ENCODE measurements at regions not wholly inside any gene's neighbourhood (a gene's known extent, or its start where the extent isn't known, plus 50 kb on each side); places are given as distances from the start of the nearest gene placed in this dataset.

- DNase-seq (ENCODE audit: low read depth): no peak
- in situ Hi-C loops (cut with HindIII; ENCODE audit: low pct_unique_long_range_greater_than_20kb, low sequenced_read_pairs): no loop called here
These were observed 152.7 kb upstream of the PRNP start for GRCh38 chr20:4533368-4534133.

DNA sequence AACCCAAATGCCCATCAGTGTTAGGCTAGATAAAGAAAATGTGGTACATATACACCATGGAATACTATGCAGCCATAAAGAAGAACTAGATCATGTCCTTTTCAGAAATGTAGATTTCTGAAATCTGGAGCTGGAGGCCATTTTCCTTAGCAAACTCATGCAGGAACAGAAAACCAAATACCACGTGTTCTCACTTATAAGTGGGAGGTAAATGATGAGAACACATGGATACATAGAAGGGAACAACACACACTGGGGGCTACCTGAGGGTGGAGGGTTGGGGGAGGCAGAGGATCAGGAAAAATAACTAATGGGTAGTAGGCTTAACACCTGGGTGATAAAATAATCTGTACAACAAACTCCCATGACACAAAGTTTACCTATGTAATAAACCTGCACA, 153.5 kb upstream of the PRNP start:
- in situ Hi-C loops (cut with HindIII; ENCODE audit: low pct_unique_long_range_greater_than_20kb, low sequenced_read_pairs): no loop called here
- DNase-seq (ENCODE audit: low read depth): no peak

DNA sequence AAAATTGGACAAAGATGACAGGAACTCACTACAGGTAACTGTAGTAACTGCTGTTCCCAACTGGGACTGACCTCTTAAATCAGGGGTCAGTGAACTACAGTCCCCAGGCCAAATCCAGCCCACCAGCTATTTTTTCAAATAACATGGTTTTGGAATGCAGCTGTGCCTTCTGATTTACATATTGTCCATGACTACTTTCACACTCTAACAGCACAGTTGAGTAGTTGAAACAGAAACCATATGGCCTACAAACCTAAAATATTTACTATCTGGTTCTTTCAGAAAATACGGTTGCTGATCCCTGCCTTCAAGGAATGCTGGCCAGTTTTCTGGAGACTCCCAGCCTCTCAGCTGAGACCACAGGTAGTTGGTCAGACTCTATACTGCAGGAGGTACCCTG, 161.5 kb upstream of the PRNP start:
- in situ Hi-C loops (cut with HindIII; ENCODE audit: low pct_unique_long_range_greater_than_20kb, low sequenced_read_pairs): no loop called here
- DNase-seq (ENCODE audit: low read depth): no peak

DNA sequence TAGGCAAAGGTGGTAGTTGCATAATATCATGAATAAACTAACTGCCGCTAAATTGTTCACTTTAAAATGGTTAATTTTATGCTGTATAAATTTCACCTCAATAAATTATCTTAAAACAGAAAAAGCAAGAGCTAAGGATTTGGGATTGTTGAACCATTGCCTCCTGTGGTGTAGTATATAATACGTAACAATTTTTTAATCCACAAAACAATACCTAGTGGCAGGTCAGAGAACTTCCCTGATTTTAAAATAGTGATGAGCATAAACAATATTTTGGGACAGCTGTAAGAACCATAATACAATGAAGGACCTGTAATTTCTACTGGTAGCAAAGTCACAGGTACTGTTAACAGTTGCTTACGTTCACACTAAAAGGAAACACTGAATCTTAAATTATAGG, 161.9 kb upstream of the PRNP start:
- no peak for DNase-seq (ENCODE audit: low read depth)
- in situ Hi-C loops (cut with HindIII; ENCODE audit: low pct_unique_long_range_greater_than_20kb, low sequenced_read_pairs): no loop called here

GRCh38 chr20:4522310-4522709, 163.9 kb upstream of the PRNP start:
- in situ Hi-C loops (cut with HindIII; ENCODE audit: low pct_unique_long_range_greater_than_20kb, low sequenced_read_pairs): no loop called here
- DNase-seq (ENCODE audit: low read depth): no peak

DNA sequence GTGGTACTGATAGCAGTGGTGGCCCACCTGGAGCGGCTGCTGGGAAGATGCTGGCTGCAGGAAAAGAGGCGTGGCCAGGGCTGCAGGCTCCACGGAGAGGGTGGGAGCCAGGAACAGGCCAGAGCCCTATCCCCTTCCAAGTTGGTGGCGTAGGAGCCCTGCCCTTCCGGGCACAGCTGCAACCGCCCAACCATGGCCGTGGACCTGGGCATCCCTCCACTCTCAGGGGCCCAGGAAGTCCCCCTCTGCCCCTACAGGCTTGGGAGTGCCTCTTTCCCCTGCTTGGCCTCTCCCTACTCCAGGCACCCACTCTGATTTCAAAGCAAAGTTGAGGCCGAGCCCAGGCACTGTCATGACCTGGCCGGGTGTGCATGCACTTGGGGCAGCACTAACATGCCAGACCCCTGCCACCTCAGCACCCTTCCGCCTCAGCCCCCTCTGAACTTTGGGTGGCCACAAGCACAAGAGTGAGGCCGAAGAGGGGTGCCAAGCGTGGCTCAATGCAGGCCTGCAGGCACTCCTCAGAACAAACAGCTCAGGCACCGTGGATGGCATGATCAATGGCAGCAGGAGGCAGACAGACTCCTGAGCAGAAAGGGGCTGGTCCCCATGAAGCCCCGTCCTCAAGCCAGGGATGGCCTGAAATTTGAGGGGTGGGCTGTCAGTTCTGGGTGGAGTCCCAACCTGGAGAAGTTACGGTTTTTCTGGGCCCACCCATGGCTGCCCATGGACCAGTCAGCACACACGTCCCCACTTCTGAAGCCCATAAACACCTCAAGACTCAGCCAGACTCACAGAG, 164.9 kb upstream of the PRNP start:
- in situ Hi-C loops (cut with HindIII; ENCODE audit: low pct_unique_long_range_greater_than_20kb, low sequenced_read_pairs): no loop called here

GRCh38 chr20:4519534-4519933, 166.7 kb upstream of the PRNP start:
- no peak for DNase-seq (ENCODE audit: low read depth)
- in situ Hi-C loops (cut with HindIII; ENCODE audit: low pct_unique_long_range_greater_than_20kb, low sequenced_read_pairs): no loop called here

More for the DNA sequence above, 164.9 kb upstream of the PRNP start:
- DNase-seq (ENCODE audit: low read depth): no peak

- DNase-seq (ENCODE audit: low read depth): no peak
- in situ Hi-C loops (cut with HindIII; ENCODE audit: low pct_unique_long_range_greater_than_20kb, low sequenced_read_pairs): no loop called here
These were observed 169.4 kb upstream of the PRNP start for GRCh38 chr20:4516876-4517275.

DNA sequence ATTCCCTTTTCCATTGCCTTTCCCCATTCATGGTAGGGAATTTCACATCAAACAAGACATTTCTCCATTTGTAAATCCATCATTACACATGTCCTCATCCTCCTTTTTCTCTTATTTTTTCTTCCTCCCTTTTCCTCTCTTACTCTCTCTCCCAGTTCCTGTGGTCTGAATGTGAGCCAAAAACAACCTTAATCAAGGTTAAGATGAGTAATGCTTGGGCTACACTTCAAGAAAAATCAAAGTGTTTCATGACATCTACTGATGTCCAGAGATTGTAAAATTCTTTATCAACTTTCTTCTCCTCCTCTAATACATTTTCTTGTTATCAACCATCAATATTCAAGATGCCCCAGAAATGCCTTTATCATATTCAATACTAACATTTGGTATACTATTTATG, 172.5 kb upstream of the PRNP start:
- in situ Hi-C loops (cut with HindIII; ENCODE audit: low pct_unique_long_range_greater_than_20kb, low sequenced_read_pairs): no loop called here
- peak; percentile 84 for DNase-seq (ENCODE audit: low read depth)

- in situ Hi-C loops (cut with HindIII; ENCODE audit: low pct_unique_long_range_greater_than_20kb, low sequenced_read_pairs): no loop called here
- DNase-seq (ENCODE audit: low read depth): peak; percentile 87
These were observed 173.2 kb upstream of the PRNP start for GRCh38 chr20:4512891-4513550.

- DNase-seq (ENCODE audit: low read depth): no peak
- in situ Hi-C loops (cut with HindIII; ENCODE audit: low pct_unique_long_range_greater_than_20kb, low sequenced_read_pairs): no loop called here
These were observed 174.5 kb upstream of the PRNP start for GRCh38 chr20:4511776-4512175.

- peak; percentile 48 for DNase-seq (ENCODE audit: low read depth)
- in situ Hi-C loops (cut with HindIII; ENCODE audit: low pct_unique_long_range_greater_than_20kb, low sequenced_read_pairs): no loop called here
These were observed 176.3 kb upstream of the PRNP start for GRCh38 chr20:4509825-4510522.

DNA sequence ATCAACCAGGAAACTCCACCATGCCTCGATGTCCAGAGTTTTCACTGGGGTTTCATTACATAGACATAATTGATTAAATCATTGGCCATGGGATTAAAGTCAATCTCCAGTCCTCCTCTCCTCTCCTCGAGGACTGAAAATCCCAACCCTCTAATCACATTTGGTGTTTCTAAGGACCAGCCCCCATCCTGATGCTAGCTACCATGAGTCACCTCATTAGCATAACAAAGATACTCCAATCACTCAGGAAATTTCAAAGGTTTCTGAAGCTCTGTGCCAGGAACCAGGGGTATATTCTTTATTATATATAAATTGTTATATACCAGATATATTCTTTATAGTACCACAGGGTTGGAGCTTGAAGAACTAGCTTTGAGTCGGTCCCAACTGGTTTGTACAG, 177.5 kb upstream of the PRNP start:
- DNase-seq (ENCODE audit: low read depth): no peak
- in situ Hi-C loops (cut with HindIII; ENCODE audit: low pct_unique_long_range_greater_than_20kb, low sequenced_read_pairs): no loop called here

DNA sequence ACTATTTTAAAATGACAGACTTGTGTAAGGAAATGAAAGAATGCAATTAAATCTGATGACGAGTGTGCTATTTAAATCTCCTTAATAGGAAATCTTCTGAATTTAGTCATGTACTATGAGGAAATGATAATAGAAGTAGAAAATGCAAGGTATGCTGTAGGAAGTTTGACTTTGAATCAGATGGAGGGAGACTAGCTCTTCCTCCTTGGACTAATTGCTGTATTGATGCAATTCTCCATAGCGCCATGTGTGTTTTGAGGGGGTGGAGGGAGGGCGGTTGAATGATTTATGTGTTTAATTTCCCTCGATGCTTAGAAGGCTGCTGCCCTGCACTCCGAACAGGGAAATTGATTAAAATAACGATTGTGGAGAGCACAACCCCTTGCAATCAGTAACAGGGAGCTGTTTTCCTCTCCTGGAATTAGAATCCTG, 179.0 kb upstream of the PRNP start:
- peak; percentile 83 for DNase-seq (ENCODE audit: low read depth)

GRCh38 chr20:4504814-4505213, 181.4 kb upstream of the PRNP start:
- in situ Hi-C loops (cut with HindIII; ENCODE audit: low pct_unique_long_range_greater_than_20kb, low sequenced_read_pairs): no loop called here

More for the DNA sequence above, 179.0 kb upstream of the PRNP start:
- in situ Hi-C loops (cut with HindIII; ENCODE audit: low pct_unique_long_range_greater_than_20kb, low sequenced_read_pairs): no loop called here

DNA sequence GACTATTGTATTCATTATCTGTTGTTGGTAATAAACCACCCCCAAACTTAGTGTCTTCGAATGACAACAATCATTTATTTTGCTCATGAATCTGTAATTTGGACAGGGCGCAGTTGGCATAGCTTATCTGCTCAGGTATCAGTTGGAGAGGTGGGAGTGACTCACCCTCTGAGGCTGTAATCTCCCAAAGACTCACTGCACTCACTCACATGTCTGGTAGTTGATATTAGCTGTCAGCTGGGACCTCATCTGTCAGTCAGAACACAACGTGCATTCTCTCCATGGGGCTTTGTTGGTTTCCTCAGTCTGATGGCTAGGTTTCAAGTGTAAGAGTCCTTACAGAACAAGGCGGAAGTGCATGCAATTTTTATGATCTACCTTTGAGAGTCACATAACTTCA, 183.5 kb upstream of the PRNP start:
- in situ Hi-C loops (cut with HindIII; ENCODE audit: low pct_unique_long_range_greater_than_20kb, low sequenced_read_pairs): no loop called here
- DNase-seq (ENCODE audit: low read depth): no peak

More at GRCh38 chr20:4504814-4505213, 181.4 kb upstream of the PRNP start:
- DNase-seq (ENCODE audit: low read depth): no peak

DNA sequence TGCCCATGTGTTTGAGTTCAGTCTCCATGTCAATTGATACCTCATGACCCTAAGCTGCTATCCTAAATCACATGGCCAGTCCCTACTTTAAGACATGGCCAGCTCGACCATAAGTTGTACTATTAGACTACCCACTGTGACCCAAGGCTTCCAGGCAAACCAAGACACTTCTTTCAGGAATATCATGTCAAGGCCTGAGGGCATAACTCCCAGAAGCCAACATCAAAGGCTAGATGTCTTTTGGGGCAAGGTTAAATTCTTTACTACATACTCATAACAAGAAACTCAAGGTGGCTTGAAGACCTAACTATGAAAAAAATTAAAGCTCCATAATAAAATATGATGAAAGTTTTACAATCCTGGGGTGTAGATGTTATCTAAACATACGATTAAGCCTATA, 192.9 kb upstream of the PRNP start:
- DNase-seq (ENCODE audit: low read depth): no peak
- in situ Hi-C loops (cut with HindIII; ENCODE audit: low pct_unique_long_range_greater_than_20kb, low sequenced_read_pairs): no loop called here

- in situ Hi-C loops (cut with HindIII; ENCODE audit: low pct_unique_long_range_greater_than_20kb, low sequenced_read_pairs): no loop called here
- DNase-seq (ENCODE audit: low read depth): no peak
These were observed 194.6 kb upstream of the PRNP start for GRCh38 chr20:4491643-4492042.

Measured in Caki2 (cell line).